ENCODE measurements at regions not wholly inside any gene's neighbourhood (a gene's known extent, or its start where the extent isn't known, plus 50 kb on each side); places are given as distances from the start of the nearest gene placed in this dataset.

GRCh38 chr6:170113141-170113540 lies 177.7 kb downstream of the DLL1 start:
- no peak for DNase-seq (ENCODE audit: low read depth)

- no peak for DNase-seq (ENCODE audit: low read depth)
Measured at GRCh38 chr6:170112583-170112860, 178.4 kb downstream of the DLL1 start.

- no peak for DNase-seq (ENCODE audit: low read depth)
Measured at GRCh38 chr6:170111816-170112582, 178.9 kb downstream of the DLL1 start.

GRCh38 chr6:170111141-170111664 lies 179.7 kb downstream of the DLL1 start:
- no peak for DNase-seq (ENCODE audit: low read depth)

- no peak for DNase-seq (ENCODE audit: low read depth)
Measured at GRCh38 chr6:170110201-170111140, 180.4 kb downstream of the DLL1 start.

DNA sequence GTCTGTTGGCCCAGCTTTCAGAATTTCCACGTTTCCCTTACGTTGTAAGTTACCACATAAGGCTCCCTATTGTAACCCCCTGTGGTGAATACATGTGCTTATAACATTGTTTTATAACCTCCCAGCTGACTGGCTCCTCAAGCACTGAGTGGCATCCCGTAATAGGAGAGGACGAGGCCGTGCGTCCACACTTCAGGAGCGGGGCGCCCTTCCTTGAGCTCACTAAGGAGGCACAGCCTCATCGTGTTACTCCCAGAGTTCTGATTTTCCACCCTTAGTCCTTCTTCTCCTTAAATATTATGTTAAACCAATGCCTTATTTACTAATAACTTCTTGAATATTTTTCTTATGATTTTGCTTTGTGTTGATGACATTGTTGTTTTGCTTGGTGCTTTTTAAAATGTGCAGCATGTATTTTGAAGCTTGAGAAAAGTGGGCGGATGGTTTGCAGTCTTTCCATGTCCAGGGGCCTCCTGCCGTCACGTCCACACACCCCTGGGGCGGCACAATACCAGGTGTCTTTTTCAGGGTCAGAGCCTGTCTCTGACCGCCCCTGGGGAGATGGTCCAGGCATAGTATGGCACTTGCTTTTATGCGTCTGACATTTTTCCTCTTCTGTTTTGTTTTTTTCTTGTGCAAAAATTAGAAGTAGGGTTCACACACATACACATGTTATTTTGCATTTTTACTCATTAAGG lies 181.8 kb downstream of the DLL1 start:
- no peak for DNase-seq (ENCODE audit: low read depth)

DNA sequence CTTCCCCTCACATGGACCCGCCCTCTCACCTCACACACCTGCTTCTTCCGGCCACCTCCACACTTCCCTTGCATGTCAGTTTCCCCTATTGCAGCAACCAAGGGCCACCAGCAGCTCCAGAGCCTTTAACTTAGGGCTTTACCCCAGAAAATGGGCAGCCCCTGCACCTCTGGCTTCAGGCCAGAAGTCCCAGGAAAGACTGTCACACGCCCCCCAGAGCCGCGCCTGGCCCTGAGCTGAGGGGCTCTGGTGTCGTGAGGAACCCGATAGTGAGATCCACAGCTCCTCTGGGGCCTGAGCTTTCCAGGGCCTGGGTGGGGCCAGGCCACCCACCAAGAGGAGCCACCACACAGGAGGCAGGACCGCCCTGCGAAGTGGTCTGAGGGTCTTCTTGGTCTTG lies 182.4 kb downstream of the DLL1 start:
- DNase-seq (ENCODE audit: low read depth): no peak

DNA sequence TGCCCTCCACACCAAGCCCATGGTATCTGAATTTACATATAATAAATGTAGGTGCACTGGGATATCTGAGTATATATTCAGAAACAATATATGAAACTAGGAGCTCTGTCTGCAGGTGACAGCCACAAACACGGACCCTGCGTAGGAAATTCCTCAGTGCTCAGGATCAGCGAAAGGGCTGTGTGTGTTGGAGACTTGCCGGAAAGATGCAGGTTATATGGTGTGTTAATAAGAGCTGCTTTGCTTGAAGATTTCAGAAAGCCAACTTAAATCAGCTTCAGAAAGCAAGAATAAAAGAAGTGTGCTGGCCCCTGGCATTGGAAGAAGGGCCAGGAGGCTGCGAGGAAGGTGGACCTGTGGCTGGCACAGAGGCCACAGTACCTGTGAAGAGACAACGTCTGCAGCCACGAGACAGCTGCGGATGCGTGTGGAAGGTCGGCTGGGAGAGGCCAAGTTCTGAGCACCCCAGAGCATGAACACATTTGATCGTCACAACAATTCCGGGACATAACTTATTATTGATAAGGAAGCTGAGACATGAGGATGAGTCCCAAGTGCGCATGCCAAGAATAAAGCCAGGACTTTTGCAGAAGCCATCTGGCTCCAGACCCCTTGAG lies 183.2 kb downstream of the DLL1 start:
- DNase-seq (ENCODE audit: low read depth): no peak

- no peak for DNase-seq (ENCODE audit: low read depth)
Measured at GRCh38 chr6:170106906-170107525, 183.9 kb downstream of the DLL1 start.

GRCh38 chr6:170102582-170103481 lies 188.0 kb downstream of the DLL1 start:
- DNase-seq (ENCODE audit: low read depth): no peak

- DNase-seq (ENCODE audit: low read depth): no peak
Measured at GRCh38 chr6:170102038-170102437, 188.8 kb downstream of the DLL1 start.

DNA sequence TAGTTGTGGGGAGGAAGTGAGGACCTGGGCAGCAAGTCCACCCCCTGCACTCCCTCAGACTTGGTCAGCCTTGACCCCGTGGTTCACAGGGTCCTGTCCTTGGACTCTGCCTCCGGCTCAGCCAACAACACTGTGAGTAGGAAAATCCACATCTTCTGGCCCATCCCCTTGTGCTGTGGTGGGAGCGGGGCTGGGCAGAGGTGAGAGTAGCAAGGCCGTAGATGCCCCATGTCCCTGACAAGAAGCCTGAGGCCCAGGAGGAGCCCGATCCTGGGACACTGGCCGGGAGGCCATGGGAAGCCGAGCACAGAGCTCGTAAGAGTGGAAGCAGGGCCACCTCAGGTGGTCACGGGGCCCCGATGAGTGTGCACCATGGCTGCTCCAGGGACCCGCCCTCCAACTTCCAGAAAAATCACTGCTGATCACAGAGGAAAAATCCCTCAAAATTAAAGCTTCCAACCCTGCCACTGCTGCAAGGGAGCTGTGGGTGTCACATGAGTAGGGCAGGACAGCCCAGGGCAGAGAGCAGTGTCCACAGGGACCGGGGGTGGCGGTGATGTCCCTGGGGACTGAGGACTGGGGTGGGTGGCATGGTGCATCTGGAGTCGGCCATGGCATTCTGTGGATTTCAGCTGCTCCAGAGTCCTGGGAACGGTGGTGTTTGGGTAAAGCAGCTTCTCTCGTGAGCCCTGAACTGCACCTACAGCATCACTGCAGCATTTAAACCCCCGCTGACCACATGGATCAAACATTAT lies 189.4 kb downstream of the DLL1 start:
- no peak for DNase-seq (ENCODE audit: low read depth)

DNA sequence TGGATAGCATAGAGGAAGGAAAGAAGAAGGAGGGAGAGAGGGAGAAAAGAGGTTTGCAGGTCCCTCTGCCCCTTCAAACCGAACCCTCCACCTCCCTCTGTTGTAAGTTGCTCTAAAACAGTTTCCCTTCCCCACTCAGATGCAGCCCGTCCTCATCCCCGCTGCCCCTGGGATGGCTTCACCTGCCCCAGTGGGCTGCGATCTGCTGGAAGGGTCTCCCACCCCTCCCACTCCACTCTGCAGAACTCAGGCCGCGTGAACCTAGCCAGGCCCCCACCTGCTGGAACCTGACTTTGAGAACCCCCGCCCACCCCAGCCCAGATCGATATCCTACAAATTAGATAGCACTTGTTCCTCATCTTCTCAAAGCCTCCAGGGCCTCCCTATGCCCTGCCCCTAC lies 190.8 kb downstream of the DLL1 start:
- DNase-seq (ENCODE audit: low read depth): no peak

DNA sequence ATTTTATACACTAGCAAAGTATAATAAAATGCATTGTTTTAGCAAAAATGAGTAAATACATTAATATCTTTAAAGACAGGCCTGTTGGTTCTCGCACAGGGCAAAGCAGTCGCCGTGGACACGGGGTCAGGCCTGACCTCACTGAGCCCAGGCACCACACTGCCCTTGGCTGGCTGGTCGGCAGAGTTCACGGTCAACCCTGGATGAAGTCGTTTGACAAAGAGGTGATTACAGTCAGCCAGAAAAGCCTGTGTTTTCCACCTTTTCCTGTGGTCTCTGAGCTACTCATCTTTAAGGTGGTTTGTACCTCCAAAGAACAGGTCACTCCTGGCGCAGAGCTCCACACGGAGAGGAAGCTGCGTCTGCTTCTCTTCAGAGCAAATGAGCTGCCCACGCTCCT lies 191.5 kb downstream of the DLL1 start:
- DNase-seq (ENCODE audit: low read depth): no peak

- no peak for DNase-seq (ENCODE audit: low read depth)
Measured at GRCh38 chr6:170098428-170099170, 192.3 kb downstream of the DLL1 start.

GRCh38 chr6:170097505-170098427 lies 193.1 kb downstream of the DLL1 start:
- no peak for DNase-seq (ENCODE audit: low read depth)

DNA sequence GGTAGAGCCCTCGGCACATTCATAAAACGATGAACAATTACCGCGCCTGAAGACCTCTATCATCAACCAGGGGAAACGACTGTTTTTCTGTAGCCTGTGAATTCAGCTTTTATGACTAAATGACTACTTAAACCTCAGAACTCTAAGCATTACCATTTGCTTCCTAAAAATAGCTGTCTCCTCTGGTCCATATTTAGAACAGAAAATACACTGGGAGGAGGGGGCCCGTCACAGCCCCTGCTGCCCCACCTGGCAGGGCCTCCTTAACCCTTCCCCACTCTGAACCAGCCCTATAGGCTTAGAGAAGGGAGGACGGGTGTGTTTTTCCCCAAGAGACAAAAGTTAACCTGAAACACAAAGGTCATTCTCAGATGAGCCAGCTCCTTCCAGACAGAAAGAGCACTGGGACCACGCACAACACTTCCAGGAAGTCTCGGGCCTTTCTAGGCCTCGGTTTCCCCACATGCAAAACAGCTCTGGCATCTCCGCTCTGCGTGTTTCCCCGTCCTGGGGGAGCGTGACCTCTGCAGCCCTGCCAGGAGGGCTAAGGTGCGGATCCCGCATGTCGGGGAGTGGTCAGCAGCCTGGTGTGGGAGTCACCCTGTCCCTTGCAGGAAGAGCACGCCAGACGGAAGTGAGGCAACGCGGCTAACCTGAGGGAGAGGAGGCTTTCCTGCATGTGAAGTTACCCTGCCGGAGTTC lies 193.9 kb downstream of the DLL1 start:
- DNase-seq (ENCODE audit: low read depth): no peak

All from T follicular helper cell (primary cell).